Liver (tissue), 8 donors: ENCODE measurements at regions not wholly inside any gene's neighbourhood (a gene's known extent, or its start where the extent isn't known, plus 50 kb on each side); places are given as distances from the start of the nearest gene placed in this dataset.

Experiments
- DNase-seq: peaks from one replicate; pipeline ENCODE4 v3.0.0-alpha.2; 2017; ENCODE audit warnings: low spot score
- H3K27ac ChIP-seq, 2 donors: one replicate each; pipeline ENCODE4 v1.7.0; 2013; ENCODE audit warnings: inconsistent platforms in 2 of 2, low read length in 2 of 2, control low read depth in 1 of 2, low read depth in 1 of 2, mild to moderate bottlenecking in 1 of 2
- H3K27me3 ChIP-seq, 4 donors: one replicate each; pipeline versions ENCODE4 v1.6.1 to v1.7.0; 2013; ENCODE audit warnings: low read length in 3 of 4, inconsistent platforms in 1 of 4, mild to moderate bottlenecking in 1 of 4, moderate library complexity in 1 of 4; ENCODE audit not compliant: control insufficient read depth in 4 of 4, insufficient read depth in 4 of 4
- H3K36me3 ChIP-seq, 4 donors: one replicate each; pipeline versions ENCODE4 v1.6.1 to v1.7.0; 2013; ENCODE audit warnings: low read length in 3 of 4, mild to moderate bottlenecking in 3 of 4, low read depth in 1 of 4, moderate library complexity in 1 of 4; ENCODE audit not compliant: control insufficient read depth in 4 of 4, insufficient read depth in 3 of 4
- H3K4me1 ChIP-seq, 4 donors: one replicate each; pipeline versions ENCODE4 v1.6.1 to v1.7.0; 2013; ENCODE audit warnings: low read length in 3 of 4, mild to moderate bottlenecking in 3 of 4, moderate library complexity in 1 of 4; ENCODE audit not compliant: control insufficient read depth in 4 of 4, insufficient read depth in 4 of 4
- H3K4me3 ChIP-seq, 3 donors: one replicate each; pipeline versions ENCODE4 v1.6.1 to v1.7.0; 2013; ENCODE audit warnings: low read length in 3 of 3, control low read depth in 1 of 3, low read depth in 1 of 3, mild to moderate bottlenecking in 1 of 3
- H3K9ac ChIP-seq, 2 donors: one replicate each; pipeline ENCODE4 v1.7.0; 2013; ENCODE audit warnings: low read length in 2 of 2, mild to moderate bottlenecking in 2 of 2, moderate library complexity in 2 of 2, control low read depth in 1 of 2, low read depth in 1 of 2
- H3K9me3 ChIP-seq, 4 donors: one replicate each; pipeline versions ENCODE4 v1.6.1 to v1.7.0; 2013; ENCODE audit warnings: low read length in 3 of 4; ENCODE audit not compliant: control insufficient read depth in 4 of 4
- ATF3 ChIP-seq: IDR thresholded peaks from 2 replicates; pipeline ENCODE4 v1.6.1; 2016; ENCODE audit warnings: antibody characterized with exemption
- CTCF ChIP-seq: fragments of 150-350 bp; IDR thresholded peaks from 2 replicates; pipeline ENCODE4 v1.5.1; 2017; ENCODE audit warnings: improper control_type of control experiment, low read depth, low read length; ENCODE audit not compliant: missing input control
- EGR1 ChIP-seq, 2 donors: IDR thresholded peaks; 2 replicates each; pipeline ENCODE4 v1.6.1; 2016 to 2018; ENCODE audit warnings: antibody characterized with exemption in 2 of 2, low read depth in 2 of 2
- FOXA1 ChIP-seq: IDR thresholded peaks from 2 replicates; pipeline ENCODE4 v1.6.1; 2016; ENCODE audit warnings: antibody characterized with exemption
- GABPA ChIP-seq, 2 donors: IDR thresholded peaks in 1 of 2; conservative IDR thresholded peaks in 1 of 2; 2 replicates each; pipeline ENCODE4 v1.6.1; 2016; ENCODE audit warnings: antibody characterized with exemption in 2 of 2, mild to moderate bottlenecking in 1 of 2, moderate library complexity in 1 of 2
- HNF4A ChIP-seq, 2 donors: conservative IDR thresholded peaks; 2 replicates each; pipeline ENCODE4 v1.6.1; 2016; ENCODE audit warnings: antibody characterized with exemption in 2 of 2, mild to moderate bottlenecking in 2 of 2
- HNF4G ChIP-seq: IDR thresholded peaks from 2 replicates; pipeline ENCODE4 v1.6.1; 2016; ENCODE audit warnings: antibody characterized with exemption
- JUND ChIP-seq, 2 donors: IDR thresholded peaks; 2 replicates each; pipeline ENCODE4 v1.6.1; 2016; ENCODE audit warnings: antibody characterized with exemption in 2 of 2
- MAX ChIP-seq: IDR thresholded peaks from 2 replicates; pipeline ENCODE4 v1.6.1; 2016; ENCODE audit warnings: antibody characterized with exemption
- NR2F2 ChIP-seq: IDR thresholded peaks from 2 replicates; pipeline ENCODE4 v1.6.1; 2016; ENCODE audit warnings: antibody characterized with exemption
- RAD21 ChIP-seq, 2 donors: IDR thresholded peaks; 2 replicates each; pipeline ENCODE4 v1.6.1; 2016; ENCODE audit warnings: antibody characterized with exemption in 2 of 2, mild to moderate bottlenecking in 2 of 2
- REST ChIP-seq: IDR thresholded peaks from 2 replicates; pipeline ENCODE4 v1.6.1; 2016; ENCODE audit warnings: antibody characterized with exemption, mild to moderate bottlenecking
- RXRA ChIP-seq, 2 donors: IDR thresholded peaks; 2 replicates each; pipeline ENCODE4 v1.6.1; 2017 to 2018; ENCODE audit warnings: antibody characterized with exemption in 2 of 2, mild to moderate bottlenecking in 1 of 2
- TAF1 ChIP-seq: conservative IDR thresholded peaks from 2 replicates; pipeline ENCODE4 v1.6.1; 2016; ENCODE audit warnings: antibody characterized with exemption, mild to moderate bottlenecking
- YY1 ChIP-seq: IDR thresholded peaks from 2 replicates; pipeline ENCODE4 v1.6.1; 2016; ENCODE audit warnings: antibody characterized with exemption, mild to moderate bottlenecking
- ZBTB33 ChIP-seq: IDR thresholded peaks from 2 replicates; pipeline ENCODE4 v1.6.1; 2016; ENCODE audit warnings: antibody characterized with exemption
- WGBS: extraction: QIAGEN DNeasy Blood & Tissue Kit; methylation state at CpG from one replicate; pipeline ENCODE4 v1.1.7; 2013; 5-methylcytosine and 5-hydroxymethylcytosine counted together
- donor health status: healthy.
- donor health status: healthy.
- donor health status: healthy.
- donor health status: healthy.
- donor health status: healthy.

GRCh38 chr6:66048684-66049474 is 341.9 kb upstream of the EYS start:
- H3K27me3 ChIP-seq, result no peaks in the 10 kb centered on the region
- H3K9me3 ChIP-seq, result no peaks in the 10 kb centered on the region
- WGBS, result 65% methylated on average over 3 of the region's 3 CpGs
- H3K9ac ChIP-seq, result no peak overlapping the region
- H3K36me3 ChIP-seq, result no peaks in the 10 kb centered on the region
- DNase-seq, result no peak
- no peak overlapping the region for H3K27ac ChIP-seq
- H3K4me1 ChIP-seq, result no peaks in the 10 kb centered on the region
- no peak overlapping the region for H3K4me3 ChIP-seq
- TF ChIP-seq TAF1, result no peak
- no peak for TF ChIP-seq ATF3
- no peak for TF ChIP-seq YY1
- no peak for TF ChIP-seq MAX
- no peak for TF ChIP-seq RAD21 (IDR thresholded peaks at IDR 0.05)
- no peak for TF ChIP-seq REST
- no peak for TF ChIP-seq HNF4A (conservative IDR thresholded peaks at IDR 0.05)
- TF ChIP-seq CTCF, result no peak
- no peak for TF ChIP-seq HNF4G
- no peak for TF ChIP-seq FOXA1
- TF ChIP-seq JUND (IDR thresholded peaks at IDR 0.05), result no peak
- no peak for TF ChIP-seq GABPA (IDR thresholded peaks at IDR 0.05 in 1 of 2, conservative IDR thresholded peaks at IDR 0.05 in 1 of 2)
- no peak for TF ChIP-seq NR2F2
- no peak for TF ChIP-seq ZBTB33
- TF ChIP-seq EGR1 (IDR thresholded peaks at IDR 0.05; ENCODE audit: low read depth in 2 of 2), result no peak
- TF ChIP-seq RXRA (IDR thresholded peaks at IDR 0.05), result no peak
